Caco-2 (cell line): ENCODE measurements at regions not wholly inside any gene's neighbourhood (a gene's known extent, or its start where the extent isn't known, plus 50 kb on each side); places are given as distances from the start of the nearest gene placed in this dataset.

Experiments
- BruUV-seq: library from RNA; stranded (reverse); fragments of 400-500 nt; replicated peaks from 2 replicates; lab custom pipeline; 2021; lab: Mats Ljungman, UMichigan
- CTCF ChIA-PET: fragments of 300-600 bp; sonication (Branson Sonifier 250); formaldehyde crosslinking; loops from one replicate; lab custom pipeline; 2022; ENCODE audit warnings: antibody characterized with exemption; lab: Charles Lee
- POLR2A ChIA-PET: fragments of 300-600 bp; sonication (Branson Sonifier 250); formaldehyde crosslinking; loops from one replicate; lab custom pipeline; 2022; ENCODE audit warnings: antibody characterized with exemption; lab: Charles Lee
- DNase-seq, 2 experiments: peaks; one replicate each; pipeline versions ENCODE4 v3.0.0 to v3.0.0-alpha.2; 2020 to 2022
- H3K27me3 ChIP-seq: replicated peaks from 2 replicates; pipeline ENCODE4 v1.6.0; 2011; ENCODE audit warnings: low read length; ENCODE audit not compliant: control insufficient read depth, insufficient read depth
- H3K36me3 ChIP-seq: 2 replicates; pipeline ENCODE4 v1.5.1; 2011; ENCODE audit warnings: low read length; ENCODE audit not compliant: control insufficient read depth, insufficient read depth
- H3K4me1 ChIP-seq: fragments of 250-450 bp; sonication (Bioruptor Pico); 2 replicates; pipeline ENCODE4 v1.5.1; 2020; ENCODE audit warnings: mild to moderate bottlenecking
- H3K4me3 ChIP-seq: 2 replicates; pipeline ENCODE4 v1.5.1; 2011; ENCODE audit warnings: low read depth, mild to moderate bottlenecking, control low read depth, low read length
- H3K9me3 ChIP-seq: fragments of 250-450 bp; sonication (Bioruptor Pico); 2 replicates; pipeline ENCODE4 v1.5.1; 2020; ENCODE audit warnings: mild to moderate bottlenecking, moderate library complexity
- H3K27ac Mint-ChIP-seq: one replicate; pipeline ENCODE4 v1.8.0; 2022; ENCODE audit warnings: mixed read lengths; ENCODE audit not compliant: unreplicated experiment
- H3K27me3 Mint-ChIP-seq: one replicate; pipeline ENCODE4 v1.8.0; 2022; ENCODE audit warnings: mixed read lengths; ENCODE audit not compliant: insufficient read depth, unreplicated experiment
- H3K36me3 Mint-ChIP-seq: one replicate; pipeline ENCODE4 v1.8.0; 2022; ENCODE audit warnings: mild to moderate bottlenecking, mixed read lengths; ENCODE audit not compliant: insufficient read depth, unreplicated experiment
- H3K4me1 Mint-ChIP-seq: one replicate; pipeline ENCODE4 v1.8.0; 2022; ENCODE audit warnings: low read depth, mixed read lengths; ENCODE audit not compliant: unreplicated experiment
- H3K4me3 Mint-ChIP-seq: one replicate; pipeline ENCODE4 v1.8.0; 2022; ENCODE audit warnings: mild to moderate bottlenecking, moderate library complexity, mixed read lengths; ENCODE audit not compliant: unreplicated experiment
- H3K9me3 Mint-ChIP-seq: one replicate; pipeline ENCODE4 v1.8.0; 2022; ENCODE audit warnings: mixed read lengths; ENCODE audit not compliant: unreplicated experiment
- intact Hi-C: fragments of 100-400 bp; cut with micrococcal nuclease; formaldehyde crosslinking; loops from one replicate; pipeline ENCODE4 v1.10.0; 2022; ENCODE audit not compliant: unreplicated experiment
- TF ChIP-seq, protein P1 (sequence below), 2 experiments: fragments of 200-600 bp in 1 of 2; IDR thresholded peaks; 1 replicate in 1 of 2; 2 replicates in 1 of 2; pipeline versions ENCODE4 v1.5.1 to v1.8.0; 2011 to 2022; ENCODE audit warnings: antibody characterized with exemption in 1 of 2, control low read depth in 1 of 2, inconsistent platforms in 1 of 2, low read depth in 1 of 2, low read length in 1 of 2, mild to moderate bottlenecking in 1 of 2, moderate library complexity in 1 of 2; ENCODE audit not compliant: insufficient read depth in 1 of 2, severe bottlenecking in 1 of 2, unreplicated experiment in 1 of 2

DNA sequence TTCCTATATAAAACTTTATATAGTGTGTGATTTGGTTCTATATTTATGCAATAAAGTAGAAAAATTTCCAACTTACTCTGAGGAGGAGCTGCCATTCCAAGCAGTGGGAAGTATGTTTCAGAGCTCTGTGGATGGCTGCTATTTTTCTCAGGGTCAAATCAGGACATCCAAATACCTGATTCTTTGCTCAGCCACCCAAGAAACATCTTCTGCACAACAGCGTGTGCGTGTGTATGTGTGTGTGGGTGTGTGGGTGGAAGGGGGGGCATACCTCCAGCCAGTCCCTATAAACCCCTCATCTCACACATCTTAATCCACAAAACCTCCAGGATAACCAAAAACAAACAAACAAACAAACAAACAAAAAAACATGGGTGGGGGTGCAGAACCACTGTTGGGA, 66.3 kb upstream of the EMX2 start:
- DNase-seq = no peak
- Mint-ChIP-seq H3K27me3 (peaks cover 5% of the 10 kb centered on the region), H3K4me3 (no peak overlapping the region), H3K9me3 (no peaks in the 10 kb centered on the region), H3K27ac (no peak overlapping the region), H3K36me3 (no peaks in the 10 kb centered on the region), H3K4me1 (peaks cover 5% of the 10 kb centered on the region)
- H3K4me3 ChIP-seq = no peak overlapping the region
- ChIA-PET POLR2A (no interaction called here), CTCF (no interaction called here)
- H3K9me3 ChIP-seq = no peaks in the 10 kb centered on the region
- no peaks in the 10 kb centered on the region for H3K4me1 ChIP-seq
- no peaks in the 10 kb centered on the region for H3K36me3 ChIP-seq
- H3K27me3 ChIP-seq = no peaks in the 10 kb centered on the region; the same call in 1 of the 2 replicates
- BruUV-seq = no TSS peak
- TF ChIP-seq, protein P1, sequence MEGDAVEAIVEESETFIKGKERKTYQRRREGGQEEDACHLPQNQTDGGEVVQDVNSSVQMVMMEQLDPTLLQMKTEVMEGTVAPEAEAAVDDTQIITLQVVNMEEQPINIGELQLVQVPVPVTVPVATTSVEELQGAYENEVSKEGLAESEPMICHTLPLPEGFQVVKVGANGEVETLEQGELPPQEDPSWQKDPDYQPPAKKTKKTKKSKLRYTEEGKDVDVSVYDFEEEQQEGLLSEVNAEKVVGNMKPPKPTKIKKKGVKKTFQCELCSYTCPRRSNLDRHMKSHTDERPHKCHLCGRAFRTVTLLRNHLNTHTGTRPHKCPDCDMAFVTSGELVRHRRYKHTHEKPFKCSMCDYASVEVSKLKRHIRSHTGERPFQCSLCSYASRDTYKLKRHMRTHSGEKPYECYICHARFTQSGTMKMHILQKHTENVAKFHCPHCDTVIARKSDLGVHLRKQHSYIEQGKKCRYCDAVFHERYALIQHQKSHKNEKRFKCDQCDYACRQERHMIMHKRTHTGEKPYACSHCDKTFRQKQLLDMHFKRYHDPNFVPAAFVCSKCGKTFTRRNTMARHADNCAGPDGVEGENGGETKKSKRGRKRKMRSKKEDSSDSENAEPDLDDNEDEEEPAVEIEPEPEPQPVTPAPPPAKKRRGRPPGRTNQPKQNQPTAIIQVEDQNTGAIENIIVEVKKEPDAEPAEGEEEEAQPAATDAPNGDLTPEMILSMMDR (IDR thresholded peaks at IDR 0.05; ENCODE audit: insufficient read depth in 1 of 2, low read depth in 1 of 2, low read length in 1 of 2, severe bottlenecking in 1 of 2, unreplicated experiment in 1 of 2) = no peak
- intact Hi-C loops = no loop called here

DNA sequence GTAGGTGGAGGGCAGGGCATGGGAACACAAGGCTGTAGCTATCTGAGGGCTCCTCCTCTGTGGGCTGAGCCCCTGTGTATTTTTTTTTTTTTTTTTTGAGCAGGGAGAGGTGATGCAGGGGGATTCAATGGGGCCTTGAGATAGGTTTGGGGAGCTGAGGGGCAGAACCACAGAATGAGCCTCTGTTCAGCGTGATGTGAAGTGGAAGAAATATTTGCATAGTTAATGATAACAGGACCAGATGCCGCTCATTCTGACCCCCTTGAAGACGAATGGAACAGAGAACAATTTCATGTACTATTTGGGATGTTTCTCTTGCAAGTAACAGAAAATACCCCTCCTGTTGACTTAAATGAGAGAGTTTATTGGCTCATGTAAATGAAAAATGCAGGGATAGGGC, 69.7 kb upstream of the EMX2 start:
- Mint-ChIP-seq H3K4me3 (no peak overlapping the region), H3K27ac (no peak overlapping the region), H3K27me3 (peaks cover 5% of the 10 kb centered on the region), H3K9me3 (no peaks in the 10 kb centered on the region), H3K4me1 (peaks cover 7% of the 10 kb centered on the region), H3K36me3 (no peaks in the 10 kb centered on the region)
- POLR2A ChIA-PET = interaction anchor here (0.7 kb wide), 1 partner anchor 403 kb away, joined by 3 read pairs; no protein-coding TSS in a partner anchor
- Histone ChIP-seq H3K4me3 (no peak overlapping the region), H3K9me3 (no peaks in the 10 kb centered on the region), H3K27me3 (no peaks in the 10 kb centered on the region; the same call in 1 of the 2 replicates), H3K4me1 (no peaks in the 10 kb centered on the region), H3K36me3 (no peaks in the 10 kb centered on the region)
- no peak for DNase-seq
- CTCF ChIA-PET = no interaction called here
- BruUV-seq = no TSS peak
- TF ChIP-seq, protein P1 (IDR thresholded peaks at IDR 0.05; ENCODE audit: insufficient read depth in 1 of 2, low read depth in 1 of 2, low read length in 1 of 2, severe bottlenecking in 1 of 2, unreplicated experiment in 1 of 2) = no peak
- intact Hi-C loops = no loop called here

DNA sequence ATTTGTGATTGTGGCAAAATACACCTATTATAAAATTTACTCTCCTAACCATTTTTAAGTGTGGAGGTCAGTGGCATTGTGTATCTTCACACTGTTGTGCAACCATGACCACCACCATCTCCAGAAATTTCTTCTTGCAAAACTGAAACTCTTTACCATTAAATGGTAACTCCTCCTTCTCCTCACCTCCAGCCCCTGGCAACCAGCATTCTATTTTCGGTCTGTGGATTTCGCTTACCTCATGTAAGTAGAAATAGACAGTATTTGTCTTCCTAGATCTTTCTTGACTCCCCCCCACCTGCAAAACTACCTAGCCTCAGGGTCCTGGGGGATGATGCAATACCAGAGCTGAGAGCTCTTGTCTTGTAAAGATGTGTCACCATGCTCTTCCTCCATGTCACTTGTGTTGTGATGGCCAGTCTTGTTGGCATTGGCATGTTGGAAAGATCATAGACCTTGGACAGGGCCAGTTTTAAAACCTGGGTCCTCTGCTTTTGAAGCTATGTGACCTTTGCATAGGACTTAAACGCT, 71.1 kb upstream of the EMX2 start:
- H3K4me1 Mint-ChIP-seq = peaks cover 7% of the 10 kb centered on the region
- TF ChIP-seq, protein P1 (IDR thresholded peaks at IDR 0.05; ENCODE audit: insufficient read depth in 1 of 2, low read depth in 1 of 2, low read length in 1 of 2, severe bottlenecking in 1 of 2, unreplicated experiment in 1 of 2) = no peak
- H3K36me3 Mint-ChIP-seq = no peaks in the 10 kb centered on the region
- BruUV-seq = no TSS peak
- Histone ChIP-seq H3K9me3 (no peaks in the 10 kb centered on the region), H3K4me1 (no peaks in the 10 kb centered on the region), H3K36me3 (no peaks in the 10 kb centered on the region), H3K27me3 (no peaks in the 10 kb centered on the region; the same call in 1 of the 2 replicates), H3K4me3 (no peak overlapping the region)
- intact Hi-C loops = no loop called here
- ChIA-PET POLR2A (no interaction called here), CTCF (no interaction called here)
- no peak overlapping the region for H3K4me3 Mint-ChIP-seq
- H3K27ac Mint-ChIP-seq = no peak overlapping the region
- no peak for DNase-seq
- peaks cover 5% of the 10 kb centered on the region for H3K27me3 Mint-ChIP-seq
- H3K9me3 Mint-ChIP-seq = no peaks in the 10 kb centered on the region
